Smooth muscle cell (in vitro differentiated cells): ENCODE measurements at regions not wholly inside any gene's neighbourhood (a gene's known extent, or its start where the extent isn't known, plus 50 kb on each side); places are given as distances from the start of the nearest gene placed in this dataset.

Experiments
- DNase-seq: peaks from one replicate; lab custom pipeline; 2025; ENCODE audit not compliant: unreplicated experiment; lab: John Stamatoyannopoulos, UW
- H2AFZ ChIP-seq: fragments of 200-600 bp; sonication (generic); 2 replicates; pipeline ENCODE4 v1.6.0; 2016; ENCODE audit warnings: antibody characterized with exemption, low read depth, mild to moderate bottlenecking
- H3F3A ChIP-seq: fragments of 200-600 bp; sonication (generic); 2 replicates; pipeline ENCODE4 v1.6.0; 2017; ENCODE audit warnings: antibody characterized with exemption, low read depth
- H3K27ac ChIP-seq: fragments of 200-600 bp; sonication (generic); 2 replicates; pipeline ENCODE4 v1.5.1; 2016; ENCODE audit warnings: low read depth, mild to moderate bottlenecking
- H3K27me3 ChIP-seq: fragments of 200-600 bp; sonication (generic); 2 replicates; pipeline ENCODE4 v1.6.1; 2016; ENCODE audit warnings: low read depth, mild to moderate bottlenecking
- H3K36me3 ChIP-seq: fragments of 200-600 bp; sonication (generic); 2 replicates; pipeline ENCODE4 v1.5.1; 2016; ENCODE audit warnings: low read depth
- H3K4me1 ChIP-seq: fragments of 200-600 bp; sonication (generic); 2 replicates; pipeline ENCODE4 v1.5.1; 2016; ENCODE audit warnings: low read depth
- H3K4me2 ChIP-seq: fragments of 200-600 bp; sonication (generic); 2 replicates; pipeline ENCODE4 v1.6.0; 2016; ENCODE audit warnings: mild to moderate bottlenecking
- H3K4me3 ChIP-seq: fragments of 200-600 bp; sonication (generic); 2 replicates; pipeline ENCODE4 v1.5.1; 2016; ENCODE audit warnings: mild to moderate bottlenecking
- H3K79me2 ChIP-seq: fragments of 200-600 bp; sonication (generic); 2 replicates; pipeline ENCODE4 v1.6.0; 2016; ENCODE audit warnings: low read depth, mild to moderate bottlenecking
- H3K9ac ChIP-seq: fragments of 200-600 bp; sonication (generic); 2 replicates; pipeline ENCODE4 v1.6.0; 2016; ENCODE audit warnings: low read depth
- H3K9me3 ChIP-seq: fragments of 200-600 bp; sonication (generic); replicated peaks from 2 replicates; pipeline ENCODE4 v1.5.1; 2016; ENCODE audit warnings: low read depth
- H4K20me1 ChIP-seq: fragments of 200-600 bp; sonication (generic); 2 replicates; pipeline ENCODE4 v1.6.0; 2016; ENCODE audit warnings: low read depth
- WGBS: methylation state at CpG from one replicate; pipeline ENCODE4 v1.1.7; 2016; ENCODE audit warnings: low lambda C conversion rate; 5-methylcytosine and 5-hydroxymethylcytosine counted together
- TF ChIP-seq, protein P1 (sequence below): fragments of 200-600 bp; sonication (generic); IDR thresholded peaks from 2 replicates; pipeline ENCODE4 v1.5.1; 2017; ENCODE audit warnings: borderline replicate concordance, mild to moderate bottlenecking, antibody characterized with exemption; ENCODE audit not compliant: insufficient read depth, poor library complexity, severe bottlenecking

DNA sequence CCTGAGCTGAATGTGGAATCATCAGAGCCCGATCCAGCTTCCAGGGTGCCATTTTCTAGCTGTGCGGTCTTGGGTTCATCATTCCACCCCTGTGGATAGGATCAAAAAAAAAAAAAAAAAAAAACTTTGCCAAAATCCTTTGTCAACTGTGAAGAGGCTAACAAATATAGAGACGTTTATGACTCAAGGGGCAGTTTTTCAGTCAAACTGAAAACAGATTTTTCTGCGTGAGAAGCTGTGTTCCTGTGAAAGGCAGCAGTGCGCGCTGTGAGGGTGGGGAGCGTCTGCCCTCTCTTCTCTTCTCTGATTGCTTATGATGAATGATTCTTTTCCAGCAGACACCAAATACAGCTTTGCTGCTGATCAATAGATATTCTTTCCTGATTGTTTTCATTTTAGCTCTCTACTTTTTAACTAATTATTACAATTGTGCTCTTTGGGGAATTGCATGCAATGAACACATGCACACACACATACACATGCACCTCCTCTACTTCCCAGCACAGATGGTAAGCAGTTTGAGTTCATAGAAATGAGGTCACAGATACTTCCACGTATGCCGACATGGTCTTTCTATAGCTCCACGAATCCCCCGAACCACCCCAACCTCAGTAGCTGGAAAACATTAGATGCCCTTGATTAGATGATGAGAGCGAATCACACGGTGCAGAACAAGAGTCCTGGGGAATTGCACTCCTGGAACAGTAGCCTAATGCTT lies 175.4 kb downstream of the NRP2 start:
- TF ChIP-seq, protein P1, sequence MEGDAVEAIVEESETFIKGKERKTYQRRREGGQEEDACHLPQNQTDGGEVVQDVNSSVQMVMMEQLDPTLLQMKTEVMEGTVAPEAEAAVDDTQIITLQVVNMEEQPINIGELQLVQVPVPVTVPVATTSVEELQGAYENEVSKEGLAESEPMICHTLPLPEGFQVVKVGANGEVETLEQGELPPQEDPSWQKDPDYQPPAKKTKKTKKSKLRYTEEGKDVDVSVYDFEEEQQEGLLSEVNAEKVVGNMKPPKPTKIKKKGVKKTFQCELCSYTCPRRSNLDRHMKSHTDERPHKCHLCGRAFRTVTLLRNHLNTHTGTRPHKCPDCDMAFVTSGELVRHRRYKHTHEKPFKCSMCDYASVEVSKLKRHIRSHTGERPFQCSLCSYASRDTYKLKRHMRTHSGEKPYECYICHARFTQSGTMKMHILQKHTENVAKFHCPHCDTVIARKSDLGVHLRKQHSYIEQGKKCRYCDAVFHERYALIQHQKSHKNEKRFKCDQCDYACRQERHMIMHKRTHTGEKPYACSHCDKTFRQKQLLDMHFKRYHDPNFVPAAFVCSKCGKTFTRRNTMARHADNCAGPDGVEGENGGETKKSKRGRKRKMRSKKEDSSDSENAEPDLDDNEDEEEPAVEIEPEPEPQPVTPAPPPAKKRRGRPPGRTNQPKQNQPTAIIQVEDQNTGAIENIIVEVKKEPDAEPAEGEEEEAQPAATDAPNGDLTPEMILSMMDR, result no peak
- Histone ChIP-seq H4K20me1 (no peaks in the 10 kb centered on the region), H3F3A (no peaks in the 10 kb centered on the region), H3K36me3 (no peaks in the 10 kb centered on the region), H3K9ac (no peak overlapping the region), H3K4me2 (no peak overlapping the region), H2AFZ (no peak overlapping the region), H3K27ac (no peak overlapping the region), H3K4me1 (no peaks in the 10 kb centered on the region), H3K27me3 (no peaks in the 10 kb centered on the region), H3K9me3 (no peaks in the 10 kb centered on the region), H3K4me3 (no peak overlapping the region), H3K79me2 (no peaks in the 10 kb centered on the region)
- no peak for DNase-seq
- 95% methylated on average over 13 of the region's 13 CpGs for WGBS

DNA sequence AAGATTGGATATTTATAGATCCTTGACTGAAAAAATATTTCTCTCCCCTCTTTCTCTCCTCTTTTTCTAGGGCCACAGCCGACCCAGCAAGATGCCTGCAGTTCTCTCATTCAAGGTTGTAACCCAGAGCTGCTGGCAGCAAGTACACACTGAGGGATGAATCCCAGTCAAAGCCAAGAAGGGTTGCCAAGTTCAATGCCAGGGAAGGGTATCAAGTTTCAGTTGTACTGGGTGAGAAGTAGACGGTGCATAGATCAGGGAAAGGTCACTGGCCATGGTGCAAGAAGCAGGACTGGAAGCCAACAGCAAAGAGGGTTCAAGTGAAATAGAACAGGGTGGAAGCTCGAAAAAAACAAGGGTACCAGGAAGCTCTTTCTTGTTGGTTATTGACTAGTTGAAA lies 170.2 kb downstream of the NRP2 start:
- Histone ChIP-seq H3K79me2 (no peaks in the 10 kb centered on the region), H4K20me1 (no peaks in the 10 kb centered on the region), H3F3A (peaks cover 7% of the 10 kb centered on the region), H3K36me3 (no peaks in the 10 kb centered on the region), H3K4me1 (no peaks in the 10 kb centered on the region), H3K27me3 (no peaks in the 10 kb centered on the region), H2AFZ (no peak overlapping the region), H3K27ac (no peak overlapping the region), H3K4me3 (no peak overlapping the region), H3K4me2 (no peak overlapping the region), H3K9ac (no peak overlapping the region), H3K9me3 (no peaks in the 10 kb centered on the region)
- TF ChIP-seq, protein P1, result no peak
- DNase-seq, result no peak
- WGBS, result 93% methylated on average over 3 of the region's 3 CpGs

DNA sequence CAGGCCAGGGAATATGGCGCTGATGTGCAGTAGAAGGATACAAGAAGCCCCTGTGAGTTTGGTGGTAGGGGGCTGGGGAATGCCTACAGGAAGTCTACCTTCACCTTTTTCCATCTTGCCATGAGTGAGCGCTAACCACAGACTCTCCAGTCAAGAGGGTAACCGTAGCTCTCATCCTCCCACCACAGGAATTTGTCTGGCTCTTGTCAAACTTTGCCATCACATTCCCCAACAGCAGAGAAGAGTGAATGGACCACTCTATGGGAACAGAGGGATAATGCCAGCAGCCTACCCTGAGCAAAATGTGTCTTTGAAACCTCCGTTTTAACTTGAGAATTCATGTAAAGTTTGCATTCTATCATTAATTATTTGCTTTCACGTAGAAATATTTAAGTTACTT lies 168.3 kb downstream of the NRP2 start:
- Histone ChIP-seq H4K20me1 (no peaks in the 10 kb centered on the region), H2AFZ (no peak overlapping the region), H3F3A (peaks cover 7% of the 10 kb centered on the region), H3K9me3 (no peaks in the 10 kb centered on the region), H3K27ac (no peak overlapping the region), H3K36me3 (no peaks in the 10 kb centered on the region), H3K9ac (no peak overlapping the region), H3K4me3 (no peak overlapping the region), H3K4me1 (no peaks in the 10 kb centered on the region), H3K79me2 (no peaks in the 10 kb centered on the region), H3K27me3 (no peaks in the 10 kb centered on the region), H3K4me2 (peak overlapping the region; percentile 16)
- WGBS, result 72% methylated on average over 5 of the region's 5 CpGs
- DNase-seq, result no peak
- TF ChIP-seq, protein P1, result no peak

DNA sequence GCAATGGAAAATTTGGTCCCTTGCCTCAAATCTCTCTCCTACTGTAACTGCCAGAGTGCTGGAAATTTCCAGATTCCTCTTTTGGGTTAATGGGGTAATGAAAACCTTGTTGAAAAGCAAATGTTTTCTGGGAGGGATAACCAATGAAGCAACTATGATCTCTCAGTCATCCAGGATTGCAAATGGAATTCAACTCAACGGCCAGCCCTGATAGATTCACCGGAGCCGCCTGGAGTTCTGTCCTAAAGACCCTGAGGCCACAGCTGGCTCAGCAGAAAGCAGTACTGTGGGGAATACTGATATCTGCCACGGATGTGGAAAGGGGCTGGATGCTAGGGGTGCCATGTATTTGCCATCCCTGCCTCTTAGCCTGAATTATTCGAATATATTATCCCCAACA lies 167.8 kb downstream of the NRP2 start:
- Histone ChIP-seq H3K27me3 (no peaks in the 10 kb centered on the region), H3K9me3 (no peaks in the 10 kb centered on the region), H3K27ac (no peak overlapping the region), H3K4me1 (no peaks in the 10 kb centered on the region), H4K20me1 (no peaks in the 10 kb centered on the region), H3K36me3 (no peaks in the 10 kb centered on the region), H3K79me2 (no peaks in the 10 kb centered on the region), H3K4me2 (peak overlapping the region; percentile 16), H2AFZ (no peak overlapping the region), H3F3A (peaks cover 7% of the 10 kb centered on the region), H3K4me3 (no peak overlapping the region), H3K9ac (no peak overlapping the region)
- TF ChIP-seq, protein P1, result no peak
- DNase-seq, result no peak
- WGBS, result 42% methylated on average over 5 of the region's 5 CpGs
